Panc1 (cell line): ENCODE measurements at regions not wholly inside any gene's neighbourhood (a gene's known extent, or its start where the extent isn't known, plus 50 kb on each side); places are given as distances from the start of the nearest gene placed in this dataset.

ENCODE experiments used
- ATAC-seq: fragments of 200-7000 bp; cut with Tn5 transposase; 2 replicates; pipeline ENCODE4 v1.9.1; 2020; ENCODE audit warnings: mild to moderate bottlenecking, moderate library complexity
- BruUV-seq: library from RNA; stranded (reverse); fragments of 400-500 nt; replicated peaks from 2 replicates; lab custom pipeline; 2021; lab: Mats Ljungman, UMichigan
- CTCF ChIA-PET: fragments of 300-600 bp; sonication (Branson Sonifier 250); formaldehyde crosslinking; loops from one replicate; lab custom pipeline; 2022; ENCODE audit warnings: antibody characterized with exemption; lab: Charles Lee
- POLR2A ChIA-PET: fragments of 300-600 bp; sonication (Branson Sonifier 250); formaldehyde crosslinking; loops from one replicate; lab custom pipeline; 2022; ENCODE audit warnings: antibody characterized with exemption; lab: Charles Lee
- DNase-seq: peaks from one replicate; pipeline ENCODE4 v3.0.0-alpha.2; 2010; ENCODE audit warnings: low read depth, low spot score
- H3K27ac ChIP-seq: 2 replicates; pipeline ENCODE4 v1.5.1; 2011; ENCODE audit warnings: mild to moderate bottlenecking, low read length, inconsistent platforms
- H3K27me3 ChIP-seq: fragments of 200-500 bp; sonication (Bioruptor generic); 2 replicates; pipeline ENCODE4 v1.6.0; 2014; ENCODE audit warnings: low read length, inconsistent platforms; ENCODE audit not compliant: control insufficient read depth, insufficient read depth
- H3K36me3 ChIP-seq: fragments of 200-500 bp; sonication (Bioruptor generic); 2 replicates; pipeline ENCODE4 v1.5.1; 2014; ENCODE audit warnings: inconsistent platforms, mild to moderate bottlenecking, low read length, moderate library complexity; ENCODE audit not compliant: control insufficient read depth, insufficient read depth
- H3K4me1 ChIP-seq: 2 replicates; pipeline ENCODE4 v1.5.1; 2011; ENCODE audit warnings: inconsistent platforms, mild to moderate bottlenecking, low read length, moderate library complexity; ENCODE audit not compliant: control insufficient read depth, insufficient read depth
- H3K4me3 ChIP-seq, 2 experiments: 2 replicates each; pipeline ENCODE4 v1.5.1; 2011 to 2012; ENCODE audit warnings: low read depth in 2 of 2, low read length in 2 of 2, mild to moderate bottlenecking in 2 of 2, inconsistent platforms in 1 of 2, moderate library complexity in 1 of 2
- H3K9me3 ChIP-seq: fragments of 200-500 bp; sonication (Bioruptor generic); 2 replicates; pipeline ENCODE4 v1.5.1; 2014; ENCODE audit warnings: low read depth, mild to moderate bottlenecking, inconsistent platforms, low read length, moderate library complexity; ENCODE audit not compliant: control insufficient read depth, insufficient read depth
- POLR2AphosphoS5 ChIP-seq: IDR thresholded peaks from 2 replicates; pipeline ENCODE4 v1.6.1; 2012; ENCODE audit warnings: mild to moderate bottlenecking, low read depth, low read length, moderate library complexity
- SIN3A ChIP-seq: IDR thresholded peaks from 2 replicates; pipeline ENCODE4 v1.6.1; 2012; ENCODE audit warnings: low read depth, mild to moderate bottlenecking, low read length, moderate library complexity, borderline replicate concordance; ENCODE audit not compliant: insufficient read depth
- TCF7L2 ChIP-seq: IDR thresholded peaks from 2 replicates; pipeline ENCODE4 v1.6.1; 2011; ENCODE audit warnings: mild to moderate bottlenecking, low read depth, low read length, inconsistent platforms
- in situ Hi-C: cut with HindIII; loops from 2 replicates; pipeline ENCODE4 v1.10.0; 2016; ENCODE audit warnings: low sequenced_read_pairs, low pct_unique_long_range_greater_than_20kb
- intact Hi-C: fragments of 100-400 bp; cut with micrococcal nuclease; formaldehyde crosslinking; loops from one replicate; pipeline ENCODE4 v1.10.0; 2022; ENCODE audit not compliant: unreplicated experiment
- TF ChIP-seq, protein P1 (sequence below), 2 experiments: IDR thresholded peaks; 2 replicates each; pipeline ENCODE4 v1.6.1; 2011 to 2012; ENCODE audit warnings: low read depth in 2 of 2, control low read depth in 1 of 2, low read length in 1 of 2, mild to moderate bottlenecking in 1 of 2, moderate library complexity in 1 of 2; ENCODE audit not compliant: insufficient read depth in 1 of 2
- TF ChIP-seq, protein P2 (sequence below): fragments of 450-650 bp; IDR thresholded peaks from 2 replicates; pipeline ENCODE4 v1.5.1; 2017; ENCODE audit warnings: mild to moderate bottlenecking

DNA sequence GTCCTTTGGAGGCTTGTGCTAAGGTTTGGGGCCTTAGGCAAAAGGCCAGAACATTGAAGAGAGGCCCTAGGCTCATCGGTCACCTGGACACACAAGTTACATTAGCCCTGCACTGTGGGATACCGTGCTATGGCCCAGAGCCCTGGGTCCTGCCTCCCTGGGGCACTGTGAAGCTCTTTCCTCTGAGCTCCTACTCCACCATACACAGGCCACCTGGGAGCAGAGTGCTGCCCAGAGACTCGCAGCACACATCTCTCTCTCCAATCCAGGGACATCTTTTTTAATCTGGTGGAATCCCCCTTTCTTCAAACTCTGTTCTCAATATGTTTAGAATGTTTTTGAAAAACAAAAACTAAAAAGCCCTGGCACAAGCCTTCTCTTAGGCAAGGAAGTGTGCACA, 314.2 kb upstream of the RGS6 start:
- BruUV-seq: no TSS peak
- TF ChIP-seq, protein P1, sequence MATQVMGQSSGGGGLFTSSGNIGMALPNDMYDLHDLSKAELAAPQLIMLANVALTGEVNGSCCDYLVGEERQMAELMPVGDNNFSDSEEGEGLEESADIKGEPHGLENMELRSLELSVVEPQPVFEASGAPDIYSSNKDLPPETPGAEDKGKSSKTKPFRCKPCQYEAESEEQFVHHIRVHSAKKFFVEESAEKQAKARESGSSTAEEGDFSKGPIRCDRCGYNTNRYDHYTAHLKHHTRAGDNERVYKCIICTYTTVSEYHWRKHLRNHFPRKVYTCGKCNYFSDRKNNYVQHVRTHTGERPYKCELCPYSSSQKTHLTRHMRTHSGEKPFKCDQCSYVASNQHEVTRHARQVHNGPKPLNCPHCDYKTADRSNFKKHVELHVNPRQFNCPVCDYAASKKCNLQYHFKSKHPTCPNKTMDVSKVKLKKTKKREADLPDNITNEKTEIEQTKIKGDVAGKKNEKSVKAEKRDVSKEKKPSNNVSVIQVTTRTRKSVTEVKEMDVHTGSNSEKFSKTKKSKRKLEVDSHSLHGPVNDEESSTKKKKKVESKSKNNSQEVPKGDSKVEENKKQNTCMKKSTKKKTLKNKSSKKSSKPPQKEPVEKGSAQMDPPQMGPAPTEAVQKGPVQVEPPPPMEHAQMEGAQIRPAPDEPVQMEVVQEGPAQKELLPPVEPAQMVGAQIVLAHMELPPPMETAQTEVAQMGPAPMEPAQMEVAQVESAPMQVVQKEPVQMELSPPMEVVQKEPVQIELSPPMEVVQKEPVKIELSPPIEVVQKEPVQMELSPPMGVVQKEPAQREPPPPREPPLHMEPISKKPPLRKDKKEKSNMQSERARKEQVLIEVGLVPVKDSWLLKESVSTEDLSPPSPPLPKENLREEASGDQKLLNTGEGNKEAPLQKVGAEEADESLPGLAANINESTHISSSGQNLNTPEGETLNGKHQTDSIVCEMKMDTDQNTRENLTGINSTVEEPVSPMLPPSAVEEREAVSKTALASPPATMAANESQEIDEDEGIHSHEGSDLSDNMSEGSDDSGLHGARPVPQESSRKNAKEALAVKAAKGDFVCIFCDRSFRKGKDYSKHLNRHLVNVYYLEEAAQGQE (IDR thresholded peaks at IDR 0.05; ENCODE audit: insufficient read depth in 1 of 2, low read depth in 2 of 2, low read length in 1 of 2): no peak
- TF ChIP-seq POLR2AphosphoS5 (no peak), SIN3A (no peak), TCF7L2 (no peak)

DNA sequence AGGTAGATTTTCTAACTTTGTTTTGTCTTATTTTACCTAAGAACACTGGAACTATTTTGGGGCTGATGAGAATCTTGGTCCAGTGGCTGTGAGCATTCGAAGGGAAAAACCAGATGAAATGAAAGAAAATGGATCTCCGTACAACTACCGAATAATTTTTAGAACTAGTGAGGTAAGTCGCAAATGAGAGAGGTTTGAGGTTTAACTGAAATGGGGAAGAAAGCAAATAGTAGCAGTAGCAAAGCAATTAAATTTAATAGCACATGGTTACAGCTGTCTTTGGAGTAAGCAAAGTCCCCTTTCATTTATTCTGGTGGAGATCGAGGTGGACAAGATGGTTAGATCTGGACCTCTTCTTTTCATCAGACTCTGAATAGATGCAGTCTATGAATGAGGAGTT, 313.5 kb upstream of the RGS6 start:
- H3K36me3 ChIP-seq: no peaks in the 10 kb centered on the region
- no peak overlapping the region for H3K27ac ChIP-seq
- no peaks in the 10 kb centered on the region for H3K4me1 ChIP-seq
- H3K27me3 ChIP-seq: no peaks in the 10 kb centered on the region
- ATAC-seq: no peak
- ChIA-PET CTCF (no interaction called here), POLR2A (no interaction called here)
- intact Hi-C loops: no loop called here
- no peak overlapping the region for H3K4me3 ChIP-seq
- BruUV-seq: no TSS peak
- H3K9me3 ChIP-seq: no peaks in the 10 kb centered on the region
- DNase-seq: no peak
- TF ChIP-seq POLR2AphosphoS5 (no peak), SIN3A (no peak), TCF7L2 (no peak)
- TF ChIP-seq, protein P1 (IDR thresholded peaks at IDR 0.05; ENCODE audit: insufficient read depth in 1 of 2, low read depth in 2 of 2, low read length in 1 of 2): no peak
- TF ChIP-seq, protein P2, sequence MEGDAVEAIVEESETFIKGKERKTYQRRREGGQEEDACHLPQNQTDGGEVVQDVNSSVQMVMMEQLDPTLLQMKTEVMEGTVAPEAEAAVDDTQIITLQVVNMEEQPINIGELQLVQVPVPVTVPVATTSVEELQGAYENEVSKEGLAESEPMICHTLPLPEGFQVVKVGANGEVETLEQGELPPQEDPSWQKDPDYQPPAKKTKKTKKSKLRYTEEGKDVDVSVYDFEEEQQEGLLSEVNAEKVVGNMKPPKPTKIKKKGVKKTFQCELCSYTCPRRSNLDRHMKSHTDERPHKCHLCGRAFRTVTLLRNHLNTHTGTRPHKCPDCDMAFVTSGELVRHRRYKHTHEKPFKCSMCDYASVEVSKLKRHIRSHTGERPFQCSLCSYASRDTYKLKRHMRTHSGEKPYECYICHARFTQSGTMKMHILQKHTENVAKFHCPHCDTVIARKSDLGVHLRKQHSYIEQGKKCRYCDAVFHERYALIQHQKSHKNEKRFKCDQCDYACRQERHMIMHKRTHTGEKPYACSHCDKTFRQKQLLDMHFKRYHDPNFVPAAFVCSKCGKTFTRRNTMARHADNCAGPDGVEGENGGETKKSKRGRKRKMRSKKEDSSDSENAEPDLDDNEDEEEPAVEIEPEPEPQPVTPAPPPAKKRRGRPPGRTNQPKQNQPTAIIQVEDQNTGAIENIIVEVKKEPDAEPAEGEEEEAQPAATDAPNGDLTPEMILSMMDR: no peak
- in situ Hi-C loops: no loop called here

More for the DNA sequence above, 314.2 kb upstream of the RGS6 start:
- Histone ChIP-seq H3K4me3 (no peak overlapping the region), H3K36me3 (no peaks in the 10 kb centered on the region), H3K27me3 (no peaks in the 10 kb centered on the region), H3K27ac (no peak overlapping the region), H3K9me3 (no peaks in the 10 kb centered on the region), H3K4me1 (no peaks in the 10 kb centered on the region)
- DNase-seq (no peak), ATAC-seq (no peak)
- intact Hi-C loops: no loop called here
- in situ Hi-C loops: no loop called here
- ChIA-PET CTCF (no interaction called here), POLR2A (no interaction called here)
